Fibroblast of villous mesenchyme (primary cell): ENCODE measurements at regions not wholly inside any gene's neighbourhood (a gene's known extent, or its start where the extent isn't known, plus 50 kb on each side); places are given as distances from the start of the nearest gene placed in this dataset.

Experiments used
- DNase-seq: peaks from one replicate; pipeline ENCODE4 v3.0.0-alpha.2; 2010; ENCODE audit warnings: low read depth
- H3K4me3 ChIP-seq: 2 replicates; pipeline ENCODE4 v1.5.1; 2011; ENCODE audit warnings: low read depth, mild to moderate bottlenecking, low read length
- TF ChIP-seq, protein P1 (sequence below): IDR thresholded peaks from 2 replicates; pipeline ENCODE4 v1.5.1; 2012; ENCODE audit warnings: low read depth, mild to moderate bottlenecking, low read length; ENCODE audit not compliant: insufficient read depth

DNA sequence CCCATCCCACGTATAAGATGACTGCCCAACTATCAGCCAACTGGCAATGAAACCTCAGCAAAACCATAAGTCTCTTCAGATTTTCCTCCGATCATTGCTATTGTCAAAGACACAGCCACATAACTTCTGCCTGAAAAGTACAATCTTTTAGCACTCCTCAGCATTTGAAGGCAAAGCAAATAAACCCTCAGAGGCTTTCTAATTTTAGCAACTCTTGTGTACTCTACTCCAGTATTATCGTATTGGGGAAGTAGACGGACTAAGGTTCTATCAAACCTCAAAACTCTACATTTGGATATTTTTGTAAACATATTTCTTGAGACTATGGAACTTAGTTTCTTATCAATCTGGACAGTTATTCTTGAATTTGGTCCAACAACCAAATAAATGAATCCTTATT lies 1206.2 kb upstream of the NCAM2 start:
- no peak for DNase-seq
- TF ChIP-seq, protein P1, sequence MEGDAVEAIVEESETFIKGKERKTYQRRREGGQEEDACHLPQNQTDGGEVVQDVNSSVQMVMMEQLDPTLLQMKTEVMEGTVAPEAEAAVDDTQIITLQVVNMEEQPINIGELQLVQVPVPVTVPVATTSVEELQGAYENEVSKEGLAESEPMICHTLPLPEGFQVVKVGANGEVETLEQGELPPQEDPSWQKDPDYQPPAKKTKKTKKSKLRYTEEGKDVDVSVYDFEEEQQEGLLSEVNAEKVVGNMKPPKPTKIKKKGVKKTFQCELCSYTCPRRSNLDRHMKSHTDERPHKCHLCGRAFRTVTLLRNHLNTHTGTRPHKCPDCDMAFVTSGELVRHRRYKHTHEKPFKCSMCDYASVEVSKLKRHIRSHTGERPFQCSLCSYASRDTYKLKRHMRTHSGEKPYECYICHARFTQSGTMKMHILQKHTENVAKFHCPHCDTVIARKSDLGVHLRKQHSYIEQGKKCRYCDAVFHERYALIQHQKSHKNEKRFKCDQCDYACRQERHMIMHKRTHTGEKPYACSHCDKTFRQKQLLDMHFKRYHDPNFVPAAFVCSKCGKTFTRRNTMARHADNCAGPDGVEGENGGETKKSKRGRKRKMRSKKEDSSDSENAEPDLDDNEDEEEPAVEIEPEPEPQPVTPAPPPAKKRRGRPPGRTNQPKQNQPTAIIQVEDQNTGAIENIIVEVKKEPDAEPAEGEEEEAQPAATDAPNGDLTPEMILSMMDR = no peak
- no peak overlapping the region for H3K4me3 ChIP-seq

DNA sequence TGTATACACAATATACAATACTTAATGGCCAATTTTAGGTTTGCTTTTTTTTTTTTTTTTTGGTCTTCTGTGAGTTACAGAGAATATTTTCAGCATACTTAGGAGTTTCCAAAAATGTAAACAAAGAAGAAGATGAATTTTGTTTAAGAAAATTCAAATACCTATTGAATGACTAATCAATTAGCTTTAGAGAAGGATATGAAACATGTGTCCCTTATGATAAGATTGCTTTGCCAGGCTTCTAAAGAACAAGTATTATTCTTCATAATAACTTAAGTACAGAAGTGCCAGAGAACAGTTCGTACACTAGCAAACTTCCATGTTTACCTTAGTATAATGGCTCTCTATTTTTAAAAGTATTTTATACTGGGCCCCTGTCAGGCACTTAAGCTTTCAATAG lies 1191.0 kb upstream of the NCAM2 start:
- H3K4me3 ChIP-seq = no peak overlapping the region
- TF ChIP-seq, protein P1 = no peak
- no peak for DNase-seq

DNA sequence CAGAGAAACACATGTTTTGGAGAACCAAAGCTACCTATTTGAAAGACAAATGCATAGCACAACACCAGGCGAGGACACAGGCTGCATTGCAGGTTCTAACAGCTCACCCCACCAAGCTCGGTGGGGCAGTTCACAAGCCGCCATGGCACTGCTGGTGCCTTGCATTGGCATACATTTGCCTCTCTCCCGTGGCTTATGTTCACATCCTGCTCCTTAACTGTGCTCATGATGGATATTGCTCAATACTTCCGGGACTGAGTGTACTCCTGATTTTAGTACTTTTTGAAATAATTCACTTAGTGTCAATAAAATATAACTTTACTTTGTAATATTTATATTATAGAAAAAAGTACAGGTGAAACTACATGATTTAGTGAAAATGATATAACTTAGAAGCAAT lies 1187.4 kb upstream of the NCAM2 start:
- H3K4me3 ChIP-seq = no peak overlapping the region
- DNase-seq = no peak
- TF ChIP-seq, protein P1 = no peak

DNA sequence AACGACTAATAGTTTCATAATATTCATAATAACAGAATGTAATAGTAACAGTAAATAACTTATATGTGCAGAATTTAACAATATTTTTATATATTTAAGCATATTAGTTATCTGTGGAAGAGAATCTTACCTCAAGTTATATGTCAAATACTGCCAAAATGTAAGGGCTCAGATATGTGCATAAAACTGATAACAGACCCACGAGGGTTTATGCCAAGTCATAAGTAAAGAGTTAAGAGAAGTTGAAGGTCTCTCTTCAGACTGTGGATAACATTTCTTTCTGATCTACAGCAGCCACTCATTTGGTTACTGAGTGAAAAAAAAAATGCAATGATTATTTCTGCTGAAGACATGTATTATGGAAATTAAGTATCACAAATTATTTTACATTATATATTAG lies 1167.8 kb upstream of the NCAM2 start:
- no peak overlapping the region for H3K4me3 ChIP-seq
- DNase-seq = no peak
- TF ChIP-seq, protein P1 = no peak

DNA sequence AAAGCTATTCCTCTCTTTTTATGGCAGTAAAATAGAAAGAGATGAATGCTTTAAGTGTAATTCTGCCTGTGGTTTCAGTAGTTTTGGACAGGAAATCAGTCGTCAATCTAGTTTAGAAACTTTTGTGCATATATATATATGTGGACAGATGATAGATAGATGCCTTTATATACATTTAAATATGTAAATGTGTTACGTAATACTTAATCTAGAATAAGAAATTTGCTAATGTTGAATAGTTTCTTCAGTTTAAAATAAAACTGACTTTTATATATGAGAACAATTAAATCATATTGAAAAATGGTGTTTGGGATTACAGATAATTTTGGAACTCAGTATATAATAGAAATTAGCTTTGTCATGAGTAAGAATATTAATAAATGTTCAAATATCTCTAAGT lies 1165.7 kb upstream of the NCAM2 start:
- H3K4me3 ChIP-seq = no peak overlapping the region
- no peak for DNase-seq
- TF ChIP-seq, protein P1 = no peak

DNA sequence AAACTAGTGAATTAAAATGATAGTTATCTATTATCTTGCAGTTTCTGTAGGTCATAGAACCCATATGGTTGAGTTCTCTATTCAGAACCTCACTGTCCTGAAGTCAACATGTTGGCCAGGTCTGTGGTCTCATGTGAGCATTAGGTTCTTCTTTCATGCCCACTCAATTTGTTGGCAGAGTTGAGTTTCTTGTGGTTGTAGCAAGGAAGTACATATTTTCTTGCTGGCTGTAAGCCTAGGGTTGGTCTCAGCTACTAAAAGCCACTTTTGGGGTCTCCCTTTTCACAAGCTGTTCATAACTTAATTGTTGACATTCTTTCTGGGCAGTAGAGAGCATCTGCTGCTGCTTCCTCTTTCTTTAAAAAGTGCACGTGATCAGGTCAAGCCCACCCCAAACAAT lies 1165.1 kb upstream of the NCAM2 start:
- TF ChIP-seq, protein P1 = no peak
- DNase-seq = no peak
- no peak overlapping the region for H3K4me3 ChIP-seq

DNA sequence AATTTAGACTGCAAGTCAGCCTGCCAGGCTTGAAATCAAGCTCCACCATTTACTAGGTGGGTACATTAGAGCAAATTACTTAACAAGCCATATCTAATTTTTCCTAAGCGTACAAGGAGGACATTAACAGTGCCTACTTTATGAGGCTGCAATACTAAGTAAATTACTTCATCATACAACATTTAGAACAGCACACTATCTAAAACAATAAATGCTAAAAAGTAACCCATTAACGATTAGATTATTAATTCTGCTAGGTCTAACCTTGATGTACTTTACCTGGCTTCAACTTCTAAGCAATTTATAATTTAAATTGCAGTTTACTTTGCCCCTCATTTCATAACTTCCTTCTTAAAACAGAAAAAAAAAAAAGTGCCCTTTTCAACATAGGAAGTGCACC lies 1155.6 kb upstream of the NCAM2 start:
- DNase-seq = no peak
- H3K4me3 ChIP-seq = no peak overlapping the region
- TF ChIP-seq, protein P1 = no peak
